Endodermal cell (in vitro differentiated cells): ENCODE measurements at regions not wholly inside any gene's neighbourhood (a gene's known extent, or its start where the extent isn't known, plus 50 kb on each side); places are given as distances from the start of the nearest gene placed in this dataset.
"Not testable (repeated sequence)": the region's sequence is repeated elsewhere in the genome, so short reads cannot be mapped to it uniquely, and the experiment has no call there.

Experiments used
- DNase-seq: peaks from one replicate; pipeline ENCODE4 v3.0.0-alpha.2; 2017
- H3K27ac ChIP-seq: 2 replicates; pipeline ENCODE4 v1.5.1; 2013; ENCODE audit warnings: mild to moderate bottlenecking, low read depth, low read length, moderate library complexity
- H3K27me3 ChIP-seq: 2 replicates; pipeline ENCODE4 v1.6.1; 2013; ENCODE audit warnings: mild to moderate bottlenecking, low read length, moderate library complexity; ENCODE audit not compliant: insufficient read depth, control insufficient read depth, poor library complexity, severe bottlenecking
- H3K36me3 ChIP-seq: 2 replicates; pipeline ENCODE4 v1.7.0; 2013; ENCODE audit warnings: mild to moderate bottlenecking, low read length, moderate library complexity; ENCODE audit not compliant: control insufficient read depth, insufficient read depth
- H3K4me1 ChIP-seq: one replicate; pipeline ENCODE4 v1.7.0; 2013; ENCODE audit warnings: low read length; ENCODE audit not compliant: control insufficient read depth, insufficient read depth
- H3K4me3 ChIP-seq: 2 replicates; pipeline ENCODE4 v1.5.1; 2013; ENCODE audit warnings: mild to moderate bottlenecking, low read length, moderate library complexity
- H3K9ac ChIP-seq: 2 replicates; pipeline ENCODE4 v1.6.1; 2013; ENCODE audit warnings: mild to moderate bottlenecking, low read length, moderate library complexity; ENCODE audit not compliant: poor library complexity, severe bottlenecking; ENCODE audit errors: extremely low read depth
- H3K9me3 ChIP-seq: 2 replicates; pipeline ENCODE4 v1.6.1; 2013; ENCODE audit warnings: mild to moderate bottlenecking, low read length, moderate library complexity; ENCODE audit not compliant: control insufficient read depth
- H3K27ac Mint-ChIP-seq: 2 replicates; pipeline ENCODE4 v1.8.0; 2020; ENCODE audit warnings: mixed read lengths
- H3K27me3 Mint-ChIP-seq: 2 replicates; pipeline ENCODE4 v1.8.0; 2021; ENCODE audit warnings: mild to moderate bottlenecking, mixed read lengths; ENCODE audit not compliant: insufficient read depth
- H3K36me3 Mint-ChIP-seq: 2 replicates; pipeline ENCODE4 v1.8.0; 2020; ENCODE audit warnings: low read depth, mixed read lengths
- H3K4me1 Mint-ChIP-seq: 2 replicates; pipeline ENCODE4 v1.8.0; 2020; ENCODE audit warnings: mixed read lengths
- H3K4me3 Mint-ChIP-seq: 2 replicates; pipeline ENCODE4 v1.8.0; 2020; ENCODE audit warnings: mild to moderate bottlenecking, moderate library complexity, mixed read lengths
- H3K9me3 Mint-ChIP-seq: 2 replicates; pipeline ENCODE4 v1.8.0; 2020; ENCODE audit warnings: mild to moderate bottlenecking, mixed read lengths
- WGBS, 2 experiments: methylation state at CpG; one replicate each; pipeline versions ENCODE4 v1.1.5 to v1.1.7; 2013; ENCODE audit warnings: missing lambda C conversion rate in 2 of 2, mixed read lengths in 1 of 2; ENCODE audit not compliant: insufficient coverage in 1 of 2, insufficient read length in 1 of 2; 5-methylcytosine and 5-hydroxymethylcytosine counted together
- TF ChIP-seq, protein P1 (sequence below): fragments of 200-600 bp; sonication (generic); conservative IDR thresholded peaks from 2 replicates; pipeline ENCODE4 v1.5.0; 2021; ENCODE audit warnings: antibody characterized with exemption, mild to moderate bottlenecking

DNA sequence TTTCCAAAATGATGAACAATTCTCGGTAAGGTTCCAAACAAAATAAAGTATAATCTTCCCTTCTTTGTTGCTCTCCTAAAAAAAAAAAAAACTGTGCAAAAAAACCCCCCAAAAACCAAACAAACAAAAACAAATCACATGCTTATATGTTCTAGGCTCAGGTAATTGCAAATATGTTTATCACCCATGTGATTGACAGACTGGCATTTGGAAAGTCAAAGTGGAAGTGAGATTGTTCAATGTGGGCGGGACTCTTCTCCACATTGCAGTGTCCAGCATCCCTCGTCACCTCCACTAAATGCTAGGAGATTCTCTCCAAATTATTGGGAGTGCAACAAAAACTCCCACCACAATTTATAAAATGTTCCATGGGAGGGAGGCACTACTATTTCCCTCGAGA is 57.6 kb upstream of the CACNA1D start:
- H3K27ac ChIP-seq = no peak overlapping the region
- Mint-ChIP-seq H3K9me3 (peaks cover 2% of the 10 kb centered on the region), H3K27ac (no peak overlapping the region), H3K27me3 (peaks cover 11% of the 10 kb centered on the region), H3K4me1 (no peaks in the 10 kb centered on the region), H3K36me3 (no peaks in the 10 kb centered on the region), H3K4me3 (no peak overlapping the region)
- no peaks in the 10 kb centered on the region for H3K4me1 ChIP-seq
- H3K9me3 ChIP-seq = no peaks in the 10 kb centered on the region
- no peak overlapping the region for H3K4me3 ChIP-seq
- no peak overlapping the region for H3K9ac ChIP-seq
- TF ChIP-seq, protein P1, sequence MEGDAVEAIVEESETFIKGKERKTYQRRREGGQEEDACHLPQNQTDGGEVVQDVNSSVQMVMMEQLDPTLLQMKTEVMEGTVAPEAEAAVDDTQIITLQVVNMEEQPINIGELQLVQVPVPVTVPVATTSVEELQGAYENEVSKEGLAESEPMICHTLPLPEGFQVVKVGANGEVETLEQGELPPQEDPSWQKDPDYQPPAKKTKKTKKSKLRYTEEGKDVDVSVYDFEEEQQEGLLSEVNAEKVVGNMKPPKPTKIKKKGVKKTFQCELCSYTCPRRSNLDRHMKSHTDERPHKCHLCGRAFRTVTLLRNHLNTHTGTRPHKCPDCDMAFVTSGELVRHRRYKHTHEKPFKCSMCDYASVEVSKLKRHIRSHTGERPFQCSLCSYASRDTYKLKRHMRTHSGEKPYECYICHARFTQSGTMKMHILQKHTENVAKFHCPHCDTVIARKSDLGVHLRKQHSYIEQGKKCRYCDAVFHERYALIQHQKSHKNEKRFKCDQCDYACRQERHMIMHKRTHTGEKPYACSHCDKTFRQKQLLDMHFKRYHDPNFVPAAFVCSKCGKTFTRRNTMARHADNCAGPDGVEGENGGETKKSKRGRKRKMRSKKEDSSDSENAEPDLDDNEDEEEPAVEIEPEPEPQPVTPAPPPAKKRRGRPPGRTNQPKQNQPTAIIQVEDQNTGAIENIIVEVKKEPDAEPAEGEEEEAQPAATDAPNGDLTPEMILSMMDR = no peak
- no peak for DNase-seq
- peaks cover 4% of the 10 kb centered on the region for H3K27me3 ChIP-seq
- H3K36me3 ChIP-seq = no peaks in the 10 kb centered on the region
- WGBS, 2 experiments = 95% methylated on average over 4 of the region's 4 CpGs; no CpG with 5 or more reads in 1 of the 2 experiments

- not testable (repeated sequence) for H3K4me1 ChIP-seq, H3K9ac ChIP-seq, H3K36me3 ChIP-seq, H3K4me1 Mint-ChIP-seq, H3K4me3 Mint-ChIP-seq, H3K27me3 ChIP-seq, H3K4me3 ChIP-seq, H3K36me3 Mint-ChIP-seq, DNase-seq, H3K27ac ChIP-seq, H3K27ac Mint-ChIP-seq, H3K9me3 ChIP-seq
- WGBS, 2 experiments = 93 to 100% methylated on average over 2 to 3 of the region's 3 CpGs
- Mint-ChIP-seq H3K27me3 (peaks cover 32% of the 10 kb centered on the region), H3K9me3 (peaks cover 24% of the 10 kb centered on the region)
Measured at GRCh38 chr3:53442863-53443262, 51.5 kb upstream of the CACNA1D start.
